Kidney (tissue), 13 donors: ENCODE measurements at regions not wholly inside any gene's neighbourhood (a gene's known extent, or its start where the extent isn't known, plus 50 kb on each side); places are given as distances from the start of the nearest gene placed in this dataset.

Experiments
- DNase-seq, 5 donors: peaks; one replicate each; pipeline ENCODE4 v3.0.0-alpha.2; 2013 to 2020
- FAIRE-seq: peaks from 2 replicates; lab custom pipeline; 2012; peaks lifted over from hg19 to GRCh38; lab: Jason Lieb, UNC
- H3K27ac ChIP-seq, 2 donors: one replicate each; pipeline ENCODE4 v1.7.0; 2013; ENCODE audit warnings: low read depth in 2 of 2, low read length in 2 of 2, inconsistent platforms in 1 of 2
- H3K27me3 ChIP-seq: one replicate; pipeline ENCODE4 v1.7.1; 2013; ENCODE audit warnings: low read length, inconsistent platforms; ENCODE audit not compliant: control insufficient read depth, insufficient read depth
- H3K36me3 ChIP-seq, 3 donors: one replicate each; pipeline versions ENCODE4 v1.7.0 to v1.7.1; 2013; ENCODE audit warnings: low read length in 3 of 3, control low read depth in 1 of 3, inconsistent platforms in 1 of 3; ENCODE audit not compliant: insufficient read depth in 3 of 3, control insufficient read depth in 2 of 3
- H3K4me1 ChIP-seq, 3 donors: one replicate each; pipeline versions ENCODE4 v1.7.0 to v1.7.1; 2013; ENCODE audit warnings: low read length in 3 of 3, inconsistent platforms in 1 of 3, low read depth in 1 of 3; ENCODE audit not compliant: control insufficient read depth in 2 of 3, insufficient read depth in 2 of 3
- H3K4me3 ChIP-seq, 3 donors: one replicate each; pipeline versions ENCODE4 v1.7.0 to v1.8.1; 2013; ENCODE audit warnings: low read length in 3 of 3, control low read depth in 1 of 3, inconsistent platforms in 1 of 3
- H3K9ac ChIP-seq, 3 donors: one replicate each; pipeline versions ENCODE4 v1.7.0 to v1.7.1; 2013; ENCODE audit warnings: low read length in 3 of 3, control low read depth in 1 of 3, inconsistent platforms in 1 of 3
- H3K9me3 ChIP-seq, 3 donors: one replicate each; pipeline versions ENCODE4 v1.7.0 to v1.7.1; 2013; ENCODE audit warnings: low read length in 3 of 3, control low read depth in 1 of 3, inconsistent platforms in 1 of 3; ENCODE audit not compliant: control insufficient read depth in 2 of 3, insufficient read depth in 1 of 3
- CTCF ChIP-seq: IDR thresholded peaks from 3 replicates; pipeline ENCODE4 v1.5.1; 2012; ENCODE audit warnings: mild to moderate bottlenecking, moderate library complexity, borderline replicate concordance; ENCODE audit not compliant: insufficient read depth; ENCODE audit errors: extremely low read depth
- intact Hi-C: fragments of 100-400 bp; cut with DNase I; formaldehyde crosslinking; loops from one replicate; pipeline ENCODE4 v1.11.1; 2022
- donor health status: control.
- donor health status: control.
- donor health status: control.
- donor health status: control.
- donor health status: control.
- donor health status: DM: yes; HTN: yes; CAD: no.
- donor health status: Normal renal cell carcinoma (clear cell type).

GRCh38 chr2:234666911-234667310 is 170.0 kb upstream of the ARL4C start:
- Histone ChIP-seq H3K36me3 (no peaks in the 10 kb centered on the region), H3K4me3 (no peak overlapping the region), H3K9me3 (no peaks in the 10 kb centered on the region), H3K27me3 (no peaks in the 10 kb centered on the region), H3K9ac (no peak overlapping the region), H3K27ac (no peak overlapping the region), H3K4me1 (peaks cover 0 to 3% (median 0%) of the 10 kb centered on the region in 3 donors)
- no peak for FAIRE-seq
- intact Hi-C loops, result no loop called here
- no peak for DNase-seq
- TF ChIP-seq CTCF, result no peak

- no peak for FAIRE-seq
- H3K4me3 ChIP-seq, result no peak overlapping the region
- no peak overlapping the region for H3K9ac ChIP-seq
Measured at GRCh38 chr2:234665304-234665703, 168.4 kb upstream of the ARL4C start.

GRCh38 chr2:234661849-234662248 is 165.0 kb upstream of the ARL4C start:
- intact Hi-C loops, result no loop called here
- H3K4me3 ChIP-seq, result no peak overlapping the region
- H3K9ac ChIP-seq, result no peak overlapping the region
- TF ChIP-seq CTCF, result no peak
- no peaks in the 10 kb centered on the region for H3K36me3 ChIP-seq
- H3K27ac ChIP-seq, result no peak overlapping the region
- H3K4me1 ChIP-seq, result no peaks in the 10 kb centered on the region
- no peaks in the 10 kb centered on the region for H3K9me3 ChIP-seq
- no peak for FAIRE-seq
- no peaks in the 10 kb centered on the region for H3K27me3 ChIP-seq
- DNase-seq, result no peak

More at GRCh38 chr2:234665304-234665703, 168.4 kb upstream of the ARL4C start:
- Histone ChIP-seq H3K4me1 (no peaks in the 10 kb centered on the region), H3K36me3 (no peaks in the 10 kb centered on the region), H3K27ac (no peak overlapping the region), H3K9me3 (no peaks in the 10 kb centered on the region), H3K27me3 (no peaks in the 10 kb centered on the region)
- DNase-seq, result no peak
- intact Hi-C loops, result no loop called here
- no peak for TF ChIP-seq CTCF

- H3K9ac ChIP-seq, result no peak overlapping the region
- intact Hi-C loops, result no loop called here
- H3K4me3 ChIP-seq, result no peak overlapping the region
- H3K36me3 ChIP-seq, result no peaks in the 10 kb centered on the region
- H3K9me3 ChIP-seq, result no peaks in the 10 kb centered on the region
- DNase-seq (no peak), FAIRE-seq (no peak)
- no peaks in the 10 kb centered on the region for H3K4me1 ChIP-seq
- H3K27ac ChIP-seq, result no peak overlapping the region
- no peaks in the 10 kb centered on the region for H3K27me3 ChIP-seq
- TF ChIP-seq CTCF, result no peak
Measured at GRCh38 chr2:234661175-234661574, 164.3 kb upstream of the ARL4C start.
